ENCODE measurements at regions not wholly inside any gene's neighbourhood (a gene's known extent, or its start where the extent isn't known, plus 50 kb on each side); places are given as distances from the start of the nearest gene placed in this dataset.

DNA sequence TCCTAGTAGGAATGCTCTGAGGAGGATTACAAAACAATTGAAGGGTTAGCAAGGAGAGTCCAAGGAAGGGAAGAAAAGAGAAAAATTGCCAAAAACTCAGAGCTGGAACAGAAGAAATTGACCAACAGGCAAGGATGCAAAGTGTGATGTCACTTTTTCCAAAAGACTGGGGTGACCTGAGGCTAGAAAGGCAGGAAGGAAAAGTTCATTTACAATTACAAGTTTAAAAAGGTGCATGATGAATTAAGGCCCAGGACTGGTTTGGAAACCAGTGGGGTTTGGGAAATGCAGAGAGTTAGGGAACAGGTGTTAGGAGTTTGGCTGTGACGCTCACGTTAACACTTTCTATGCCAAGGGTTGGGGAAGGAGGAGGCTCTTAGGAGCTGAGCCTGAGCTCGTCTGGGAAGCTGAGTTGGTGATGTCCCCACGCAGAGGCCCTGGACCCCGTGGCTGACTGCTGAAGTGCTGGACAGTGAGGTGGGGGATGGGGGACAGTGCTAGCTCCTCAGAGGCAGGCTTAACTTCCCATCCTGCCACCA, 92.6 kb upstream of the PODXL start:
- ChIA-PET CTCF (ENCODE audit: low intra/inter-chr PET ratio) (no interaction called here), POLR2A (interaction anchor here (0.6 kb wide), 1 partner anchor 114 kb away, joined by 4 read pairs; no protein-coding TSS in a partner anchor)
- Histone ChIP-seq H3K9ac (ENCODE audit: insufficient read depth in 1 of 2, low read depth in 2 of 2, low read length in 2 of 2) (no peak overlapping the region), H3K4me1 (replicated peaks in 1 of 2; ENCODE audit: control insufficient read depth in 2 of 2, insufficient read depth in 2 of 2, low read length in 2 of 2) (no peaks in the 10 kb centered on the region), H3K9me1 (ENCODE audit: control insufficient read depth, insufficient read depth, low read length) (no peaks in the 10 kb centered on the region), H3K4me3 (no peak overlapping the region), H3K27ac (ENCODE audit: extremely low read depth, low read depth, low read length) (no peak overlapping the region), H3K9me3 (replicated peaks; ENCODE audit: control insufficient read depth, insufficient read depth, low read depth, low read length) (no peaks in the 10 kb centered on the region; the same call in 1 of the 2 replicates), H2AFZ (ENCODE audit: low read depth, low read length) (no peak overlapping the region), H3K4me2 (ENCODE audit: insufficient read depth, low read length) (no peak overlapping the region), H4K20me1 (replicated peaks; ENCODE audit: control insufficient read depth, insufficient read depth, low read length) (no peaks in the 10 kb centered on the region), H3K79me2 (ENCODE audit: control insufficient read depth, insufficient read depth, low read length) (no peaks in the 10 kb centered on the region), H3K36me3 (ENCODE audit: control insufficient read depth, insufficient read depth, low read length) (no peaks in the 10 kb centered on the region), H3K27me3 (ENCODE audit: control insufficient read depth in 2 of 2, insufficient read depth in 2 of 2, low read length in 2 of 2) (peaks cover 20 to 48% of the 10 kb centered on the region in 2 experiments)
- FAIRE-seq (no peak), ATAC-seq (no peak), DNase-seq (ENCODE audit: extremely low read depth in 1 of 4, low spot score in 3 of 4) (no peak)
- BruUV-seq (replicated peaks): no TSS peak
- in situ Hi-C loops (cut with MboI) (no loop called here), intact Hi-C loops (cut with micrococcal nuclease) (no loop called here)
- TF ChIP-seq FOXJ2 (tag; IDR thresholded peaks at IDR 0.05) (no peak), DMBX1 (CRISPR knock-in tag; IDR thresholded peaks at IDR 0.05; ENCODE audit: borderline replicate concordance) (no peak), NRF1 (conservative IDR thresholded peaks at IDR 0.05 in 1 of 2, IDR thresholded peaks at IDR 0.05 in 1 of 2) (no peak)
- TF ChIP-seq, protein P1, sequence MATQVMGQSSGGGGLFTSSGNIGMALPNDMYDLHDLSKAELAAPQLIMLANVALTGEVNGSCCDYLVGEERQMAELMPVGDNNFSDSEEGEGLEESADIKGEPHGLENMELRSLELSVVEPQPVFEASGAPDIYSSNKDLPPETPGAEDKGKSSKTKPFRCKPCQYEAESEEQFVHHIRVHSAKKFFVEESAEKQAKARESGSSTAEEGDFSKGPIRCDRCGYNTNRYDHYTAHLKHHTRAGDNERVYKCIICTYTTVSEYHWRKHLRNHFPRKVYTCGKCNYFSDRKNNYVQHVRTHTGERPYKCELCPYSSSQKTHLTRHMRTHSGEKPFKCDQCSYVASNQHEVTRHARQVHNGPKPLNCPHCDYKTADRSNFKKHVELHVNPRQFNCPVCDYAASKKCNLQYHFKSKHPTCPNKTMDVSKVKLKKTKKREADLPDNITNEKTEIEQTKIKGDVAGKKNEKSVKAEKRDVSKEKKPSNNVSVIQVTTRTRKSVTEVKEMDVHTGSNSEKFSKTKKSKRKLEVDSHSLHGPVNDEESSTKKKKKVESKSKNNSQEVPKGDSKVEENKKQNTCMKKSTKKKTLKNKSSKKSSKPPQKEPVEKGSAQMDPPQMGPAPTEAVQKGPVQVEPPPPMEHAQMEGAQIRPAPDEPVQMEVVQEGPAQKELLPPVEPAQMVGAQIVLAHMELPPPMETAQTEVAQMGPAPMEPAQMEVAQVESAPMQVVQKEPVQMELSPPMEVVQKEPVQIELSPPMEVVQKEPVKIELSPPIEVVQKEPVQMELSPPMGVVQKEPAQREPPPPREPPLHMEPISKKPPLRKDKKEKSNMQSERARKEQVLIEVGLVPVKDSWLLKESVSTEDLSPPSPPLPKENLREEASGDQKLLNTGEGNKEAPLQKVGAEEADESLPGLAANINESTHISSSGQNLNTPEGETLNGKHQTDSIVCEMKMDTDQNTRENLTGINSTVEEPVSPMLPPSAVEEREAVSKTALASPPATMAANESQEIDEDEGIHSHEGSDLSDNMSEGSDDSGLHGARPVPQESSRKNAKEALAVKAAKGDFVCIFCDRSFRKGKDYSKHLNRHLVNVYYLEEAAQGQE (IDR thresholded peaks at IDR 0.05; ENCODE audit: borderline replicate concordance): peak; percentile 32; the same call in 1 of the 2 replicates
- TF ChIP-seq, protein P1 (CRISPR knock-in tag; IDR thresholded peaks at IDR 0.05; ENCODE audit: low read depth): no peak
- TF ChIP-seq, protein P2, sequence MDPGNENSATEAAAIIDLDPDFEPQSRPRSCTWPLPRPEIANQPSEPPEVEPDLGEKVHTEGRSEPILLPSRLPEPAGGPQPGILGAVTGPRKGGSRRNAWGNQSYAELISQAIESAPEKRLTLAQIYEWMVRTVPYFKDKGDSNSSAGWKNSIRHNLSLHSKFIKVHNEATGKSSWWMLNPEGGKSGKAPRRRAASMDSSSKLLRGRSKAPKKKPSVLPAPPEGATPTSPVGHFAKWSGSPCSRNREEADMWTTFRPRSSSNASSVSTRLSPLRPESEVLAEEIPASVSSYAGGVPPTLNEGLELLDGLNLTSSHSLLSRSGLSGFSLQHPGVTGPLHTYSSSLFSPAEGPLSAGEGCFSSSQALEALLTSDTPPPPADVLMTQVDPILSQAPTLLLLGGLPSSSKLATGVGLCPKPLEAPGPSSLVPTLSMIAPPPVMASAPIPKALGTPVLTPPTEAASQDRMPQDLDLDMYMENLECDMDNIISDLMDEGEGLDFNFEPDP (CRISPR knock-in tag; IDR thresholded peaks at IDR 0.05): no peak
- 0% methylated on average over 5 of the region's 5 CpGs for WGBS (ENCODE audit: insufficient coverage, low coverage, missing lambda C conversion rate)
